ENCODE measurements at regions not wholly inside any gene's neighbourhood (a gene's known extent, or its start where the extent isn't known, plus 50 kb on each side); places are given as distances from the start of the nearest gene placed in this dataset.

- no peak for TF ChIP-seq CTCF (IDR thresholded peaks at IDR 0.05; ENCODE audit: low read depth, low read length)
- no peak for DNase-seq (ENCODE audit: extremely low read depth, low read depth)
These were observed 195.4 kb upstream of the HHIP start for GRCh38 chr4:144450526-144450925.

- DNase-seq (ENCODE audit: extremely low read depth, low read depth) = no peak
- TF ChIP-seq CTCF (IDR thresholded peaks at IDR 0.05; ENCODE audit: low read depth, low read length) = no peak
These were observed 194.0 kb upstream of the HHIP start for GRCh38 chr4:144451766-144452450.

GRCh38 chr4:144456196-144456595 is 189.8 kb upstream of the HHIP start:
- TF ChIP-seq CTCF (IDR thresholded peaks at IDR 0.05; ENCODE audit: low read depth, low read length) = no peak

GRCh38 chr4:144461906-144462305 is 184.1 kb upstream of the HHIP start:
- TF ChIP-seq CTCF (IDR thresholded peaks at IDR 0.05; ENCODE audit: low read depth, low read length) = no peak
- no peak for DNase-seq (ENCODE audit: extremely low read depth, low read depth)

More at GRCh38 chr4:144456196-144456595, 189.8 kb upstream of the HHIP start:
- DNase-seq (ENCODE audit: extremely low read depth, low read depth) = no peak

GRCh38 chr4:144463236-144463635 is 182.7 kb upstream of the HHIP start:
- DNase-seq (ENCODE audit: extremely low read depth, low read depth) = no peak
- no peak for TF ChIP-seq CTCF (IDR thresholded peaks at IDR 0.05; ENCODE audit: low read depth, low read length)

- no peak for TF ChIP-seq CTCF (IDR thresholded peaks at IDR 0.05; ENCODE audit: low read depth, low read length)
- no peak for DNase-seq (ENCODE audit: extremely low read depth, low read depth)
These were observed 182.1 kb upstream of the HHIP start for GRCh38 chr4:144463896-144464295.

GRCh38 chr4:144465546-144465945 is 180.4 kb upstream of the HHIP start:
- no peak for TF ChIP-seq CTCF (IDR thresholded peaks at IDR 0.05; ENCODE audit: low read depth, low read length)

More at GRCh38 chr4:144465546-144465945, 180.4 kb upstream of the HHIP start:
- no peak for DNase-seq (ENCODE audit: extremely low read depth, low read depth)
